ENCODE measurements at regions not wholly inside any gene's neighbourhood (a gene's known extent, or its start where the extent isn't known, plus 50 kb on each side); places are given as distances from the start of the nearest gene placed in this dataset.
"Not testable (repeated sequence)": the region's sequence is repeated elsewhere in the genome, so short reads cannot be mapped to it uniquely, and the experiment has no call there.

GRCh38 chr9:26523577-26523976 is 369.0 kb downstream of the CAAP1 start:
- ATAC-seq (no peak), DNase-seq (no peak)
- intact Hi-C loops (cut with micrococcal nuclease): no loop called here

DNA sequence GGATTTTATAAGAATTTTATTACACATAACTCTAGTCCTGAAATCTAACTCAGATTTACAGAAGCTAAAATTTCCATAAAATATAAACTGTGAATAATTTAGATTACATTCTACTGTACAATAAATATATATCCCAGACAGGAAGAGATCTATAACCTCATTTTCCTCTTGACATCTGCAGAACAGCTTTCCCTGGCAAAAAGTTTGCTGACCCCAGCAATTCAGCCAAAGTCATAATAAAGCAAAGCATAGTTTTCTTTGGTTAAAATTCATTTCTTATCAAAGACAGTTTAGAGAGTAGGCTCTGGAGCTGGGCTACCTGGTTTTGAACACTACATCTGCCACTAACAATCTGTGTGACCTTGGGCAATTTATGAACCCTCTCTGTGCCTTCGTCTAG is 372.5 kb downstream of the CAAP1 start:
- intact Hi-C loops (cut with micrococcal nuclease): no loop called here
- ATAC-seq: no peak
- no peak for DNase-seq

DNA sequence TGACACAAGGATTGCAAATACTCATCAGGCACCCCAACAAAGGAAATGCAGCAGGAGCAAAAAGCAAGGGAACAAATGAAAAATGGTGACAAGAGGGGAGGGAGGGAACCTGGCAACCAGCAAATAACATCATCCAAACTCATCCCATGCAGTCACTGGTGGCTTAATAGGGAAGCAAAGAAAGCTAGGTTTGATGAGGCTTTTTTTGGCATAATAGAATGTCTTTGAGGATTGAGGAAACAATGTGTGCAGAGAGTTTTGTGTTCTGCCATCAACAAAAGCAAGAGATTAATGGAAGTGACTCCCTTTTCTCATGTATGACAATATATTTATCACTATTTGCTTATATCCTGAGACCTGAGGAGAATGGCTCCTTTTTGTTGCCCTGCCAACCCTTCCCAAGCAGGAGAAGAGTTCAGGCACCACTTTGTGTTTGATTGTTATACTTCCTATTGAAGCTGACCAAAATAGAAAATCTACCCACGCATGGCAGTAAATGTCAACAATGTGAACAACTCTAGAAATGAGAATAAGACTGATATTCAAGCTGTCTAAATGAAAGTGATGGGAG is 375.7 kb downstream of the CAAP1 start:
- ATAC-seq: no peak
- intact Hi-C loops (cut with micrococcal nuclease): no loop called here
- DNase-seq: no peak

- DNase-seq (no peak), ATAC-seq (no peak)
- intact Hi-C loops (cut with micrococcal nuclease): no loop called here
Observed at GRCh38 chr9:26513730-26514129, 378.9 kb downstream of the CAAP1 start.

GRCh38 chr9:26510137-26510536 is 382.5 kb downstream of the CAAP1 start:
- ATAC-seq (no peak), DNase-seq (no peak)
- intact Hi-C loops (cut with micrococcal nuclease): no loop called here

DNA sequence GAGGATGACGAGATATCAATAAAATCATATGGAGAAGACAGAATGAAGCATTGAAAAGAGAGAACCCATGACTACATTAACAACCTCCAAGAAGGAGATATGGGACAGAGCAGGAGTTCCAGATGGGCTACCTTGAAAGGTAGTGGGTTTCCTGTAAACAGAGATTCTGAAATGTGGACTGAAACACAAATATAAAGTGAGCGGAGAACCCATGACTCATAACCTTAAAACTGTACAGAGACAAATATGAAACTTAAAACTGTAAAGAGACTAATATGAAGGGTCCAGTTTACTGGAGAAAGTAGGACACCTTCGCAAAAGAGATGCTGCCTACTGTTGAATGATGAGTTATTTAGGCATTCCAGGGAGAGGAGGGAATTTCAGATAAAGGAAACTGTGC is 383.7 kb downstream of the CAAP1 start:
- DNase-seq (no peak), ATAC-seq (no peak)
- intact Hi-C loops (cut with micrococcal nuclease): no loop called here

- intact Hi-C loops (cut with micrococcal nuclease): no loop called here
- ATAC-seq: no peak
- DNase-seq: no peak
Observed at GRCh38 chr9:26504057-26504456, 388.5 kb downstream of the CAAP1 start.

GRCh38 chr9:26502311-26502710 is 390.3 kb downstream of the CAAP1 start:
- ATAC-seq (no peak), DNase-seq (no peak)
- intact Hi-C loops (cut with micrococcal nuclease): no loop called here

- no peak for ATAC-seq
- DNase-seq: no peak
- intact Hi-C loops (cut with micrococcal nuclease): no loop called here
Observed at GRCh38 chr9:26500471-26500870, 392.1 kb downstream of the CAAP1 start.

- ATAC-seq; intact Hi-C loops (cut with micrococcal nuclease); DNase-seq: not testable (repeated sequence)
Observed at GRCh38 chr9:26492608-26493521, 399.7 kb downstream of the CAAP1 start.

DNA sequence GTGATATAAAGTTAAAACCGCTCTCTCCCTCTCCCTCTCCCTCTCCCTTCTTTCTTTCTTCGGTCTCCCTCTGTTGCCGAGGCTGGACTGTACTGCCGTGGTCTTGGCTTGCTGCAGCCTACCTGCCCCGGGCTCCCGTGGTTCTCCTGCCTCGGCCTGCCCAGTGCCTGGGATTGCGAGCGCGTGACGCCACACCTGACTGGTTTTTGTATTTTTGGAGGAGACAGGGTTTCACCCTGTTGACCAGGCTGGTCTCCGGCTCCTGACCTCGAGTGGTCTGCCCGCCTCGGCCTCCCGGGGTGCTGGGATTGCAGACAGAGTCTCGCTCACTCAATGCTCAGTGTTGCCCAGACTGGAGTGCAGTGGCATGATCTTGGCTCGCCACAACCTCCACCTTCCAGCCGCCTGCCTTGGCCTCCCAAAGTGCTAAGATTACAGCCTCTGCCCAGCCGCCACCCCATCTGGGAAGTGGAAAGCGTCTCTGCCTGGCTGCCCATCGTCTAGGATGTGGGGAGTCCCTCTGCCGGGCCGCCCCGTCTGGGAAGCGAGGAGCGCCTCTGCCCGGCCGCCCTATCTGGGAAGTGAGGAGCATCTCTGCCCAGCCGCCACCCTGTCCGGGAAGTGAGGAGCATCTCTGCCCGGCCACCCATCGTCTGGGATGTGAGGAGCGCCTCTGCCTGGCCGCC is 400.5 kb downstream of the CAAP1 start:
- DNase-seq; ATAC-seq; intact Hi-C loops (cut with micrococcal nuclease): not testable (repeated sequence)

DNA sequence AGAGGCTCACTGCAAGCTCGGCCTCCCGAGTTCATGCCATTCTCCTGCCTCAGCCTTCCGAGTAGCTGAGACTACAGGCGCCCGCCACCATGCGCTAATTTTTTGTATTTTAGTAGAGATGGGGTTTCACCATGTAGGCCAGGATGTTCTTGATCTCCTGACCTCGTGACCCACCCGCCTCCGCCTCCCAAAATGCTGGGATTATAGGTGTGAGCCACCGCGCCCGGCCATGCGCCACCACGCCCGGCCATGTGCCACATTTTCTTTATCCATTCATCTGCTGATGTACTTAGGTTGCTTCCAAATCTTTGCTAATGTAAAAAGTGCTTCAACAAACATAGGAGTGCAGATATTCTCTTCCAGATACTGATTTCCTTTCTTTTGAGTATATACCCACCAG is 408.6 kb downstream of the CAAP1 start:
- intact Hi-C loops (cut with micrococcal nuclease): no loop called here
- DNase-seq: no peak
- no peak for ATAC-seq

DNA sequence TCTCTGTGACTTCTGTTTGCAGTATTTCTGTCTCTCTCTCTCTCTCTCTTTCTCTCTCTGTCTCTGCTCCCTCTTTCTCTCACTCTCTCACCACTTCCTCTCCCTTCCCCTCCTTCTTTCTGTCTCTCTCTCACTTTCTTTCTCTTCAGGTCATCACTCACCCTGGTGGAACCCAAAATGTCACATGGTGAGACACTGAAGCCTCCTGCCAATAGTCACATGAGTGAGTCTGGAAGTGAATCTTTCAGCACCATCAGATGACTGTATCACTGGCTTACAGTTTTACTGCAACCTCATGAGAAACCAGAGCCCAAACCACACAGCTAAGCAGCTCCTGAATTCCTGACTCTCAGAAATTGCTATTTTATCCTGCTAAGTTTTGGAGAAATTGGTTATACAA is 414.6 kb downstream of the CAAP1 start:
- DNase-seq: no peak
- intact Hi-C loops (cut with micrococcal nuclease): no loop called here
- ATAC-seq: no peak

DNA sequence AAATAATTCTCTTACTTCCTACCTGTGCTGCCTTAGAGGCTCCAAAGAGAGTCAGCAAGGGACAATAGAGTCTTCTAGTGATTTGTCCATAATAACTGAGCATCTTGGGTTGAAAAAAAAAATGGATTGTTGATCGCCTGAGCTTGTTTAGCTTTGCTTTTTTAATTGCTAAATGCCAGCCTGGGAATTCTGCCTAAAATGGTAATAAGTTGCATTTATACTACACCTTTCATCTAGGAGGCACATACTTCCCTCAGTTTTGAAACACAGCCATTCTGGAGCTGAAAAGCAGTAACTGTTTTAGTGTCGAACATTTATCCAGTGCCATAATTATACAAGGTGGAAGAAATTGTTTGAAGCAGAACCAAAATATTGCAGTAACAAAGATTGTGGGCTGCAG is 421.3 kb downstream of the CAAP1 start:
- DNase-seq (no peak), ATAC-seq (no peak)
- intact Hi-C loops (cut with micrococcal nuclease): no loop called here

DNA sequence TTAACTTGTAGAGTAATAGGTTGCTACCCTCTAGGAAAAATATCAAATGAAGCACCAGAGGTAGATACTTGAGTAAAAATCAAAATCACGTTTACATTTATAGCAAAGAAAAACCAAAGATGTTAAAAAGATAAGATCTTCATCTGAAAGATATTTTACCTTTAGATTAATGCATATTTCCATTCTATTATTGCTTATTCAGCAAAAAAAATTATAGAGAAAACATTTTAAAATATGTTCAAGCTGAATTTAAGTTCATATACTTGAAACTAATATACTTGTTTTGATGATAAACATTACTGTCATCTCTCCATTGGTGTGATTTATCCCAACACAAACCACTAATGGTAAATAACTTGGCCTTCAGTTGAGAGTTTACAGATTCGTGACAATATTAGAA is 422.3 kb downstream of the CAAP1 start:
- no peak for ATAC-seq
- DNase-seq: no peak
- intact Hi-C loops (cut with micrococcal nuclease): no loop called here

DNA sequence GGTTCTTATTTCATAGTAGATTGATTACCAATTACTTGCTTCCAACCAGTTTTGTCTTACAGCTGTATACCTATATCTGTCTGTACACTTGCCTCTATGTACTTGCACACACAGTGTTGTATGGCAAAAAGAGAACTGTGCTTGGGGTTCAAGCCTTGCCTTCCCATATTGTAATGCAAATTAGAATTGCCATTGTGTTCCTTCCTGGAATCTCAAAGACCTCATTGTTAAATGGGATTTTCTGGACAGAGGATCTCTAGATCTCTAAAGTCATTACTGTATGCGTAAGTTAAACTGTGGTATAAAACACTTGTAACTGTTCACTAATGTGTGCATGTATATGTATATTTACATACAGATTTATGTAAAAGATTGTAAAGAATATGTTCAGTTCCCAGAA is 428.8 kb downstream of the CAAP1 start:
- ATAC-seq: no peak
- intact Hi-C loops (cut with micrococcal nuclease): no loop called here
- DNase-seq: no peak

- intact Hi-C loops (cut with micrococcal nuclease): no loop called here
- ATAC-seq: no peak
- DNase-seq: no peak
Observed at GRCh38 chr9:26462751-26463150, 429.9 kb downstream of the CAAP1 start.

GRCh38 chr9:26462213-26462612 is 430.4 kb downstream of the CAAP1 start:
- DNase-seq (no peak), ATAC-seq (no peak)
- intact Hi-C loops (cut with micrococcal nuclease): no loop called here

- DNase-seq (no peak), ATAC-seq (no peak)
- intact Hi-C loops (cut with micrococcal nuclease): no loop called here
Observed at GRCh38 chr9:26460624-26461023, 432.0 kb downstream of the CAAP1 start.

DNA sequence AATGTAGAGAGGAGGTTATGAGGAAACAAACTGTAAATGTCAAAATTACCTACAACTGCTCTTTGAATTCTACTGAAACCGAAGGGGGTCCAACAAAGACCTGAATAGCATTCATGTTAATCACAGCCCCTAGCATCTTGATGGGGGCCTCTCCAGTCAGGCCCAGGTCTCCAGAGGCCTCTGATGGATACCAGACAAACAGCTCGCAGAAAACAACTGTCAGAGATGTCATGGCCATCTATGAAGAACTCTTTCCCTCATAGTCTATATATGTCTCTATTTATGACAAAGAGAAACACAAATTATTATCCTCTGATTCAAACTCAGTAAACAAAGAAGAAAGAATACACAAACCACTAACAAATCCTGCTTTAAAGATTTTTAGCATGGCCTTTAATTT is 432.6 kb downstream of the CAAP1 start:
- DNase-seq (no peak), ATAC-seq (no peak)
- intact Hi-C loops (cut with micrococcal nuclease): no loop called here
